K562 (cell line): ENCODE measurements at regions not wholly inside any gene's neighbourhood (a gene's known extent, or its start where the extent isn't known, plus 50 kb on each side); places are given as distances from the start of the nearest gene placed in this dataset.

Source experiments
- ATAC-seq: fragments of 200-7000 bp; cut with Tn5 transposase; 3 replicates; pipeline ENCODE4 v1.9.1; 2020; ENCODE audit warnings: moderate library complexity
- BruUV-seq: library from RNA; stranded (reverse); fragments of 400-500 nt; replicated peaks from 2 replicates; lab custom pipeline; 2021; lab: Mats Ljungman, UMichigan
- CTCF ChIA-PET: fragments of 300-600 bp; formaldehyde crosslinking; extraction: SDS; loops from one replicate; lab custom pipeline; 2021; ENCODE audit warnings: low intra/inter-chr PET ratio; lab: Yijun Ruan, JAX
- POLR2A ChIA-PET: fragments of 300-600, 350-650 bp; sonication (Branson Sonifier 250); formaldehyde crosslinking; extraction: SDS; loops from one replicate; lab custom pipeline; 2021; ENCODE audit warnings: antibody characterized with exemption, inconsistent platforms; lab: Yijun Ruan, JAX
- DNase-seq, 4 experiments: peaks; one replicate each; pipeline versions ENCODE4 v3.0.0 to v3.0.0-alpha.2; 2011 to 2018; ENCODE audit warnings: low spot score in 3 of 4, mixed read lengths in 3 of 4; ENCODE audit errors: extremely low read depth in 1 of 4
- FAIRE-seq: peaks from 2 replicates; lab custom pipeline; 2011; peaks lifted over from hg19 to GRCh38; lab: Jason Lieb, UNC
- H2AFZ ChIP-seq: 2 replicates; pipeline ENCODE4 v1.6.0; 2011; ENCODE audit warnings: low read depth, low read length, control low read depth, inconsistent platforms
- H3K27ac ChIP-seq: fragments of 200-600 bp; 3 replicates; pipeline ENCODE4 v1.8.0; 2011; ENCODE audit warnings: low read depth, mild to moderate bottlenecking, control low read depth, inconsistent platforms, low read length, moderate library complexity, mixed read lengths; ENCODE audit errors: extremely low read depth
- H3K27me3 ChIP-seq, 2 experiments: fragments of 300-600 bp in 1 of 2; 2 replicates in 1 of 2; 3 replicates in 1 of 2; pipeline versions ENCODE4 v1.6.0 to v1.8.0; 2011; ENCODE audit warnings: inconsistent platforms in 2 of 2, low read length in 2 of 2, mild to moderate bottlenecking in 1 of 2, mixed read lengths in 1 of 2, moderate library complexity in 1 of 2; ENCODE audit not compliant: control insufficient read depth in 2 of 2, insufficient read depth in 2 of 2
- H3K36me3 ChIP-seq: fragments of 300-600 bp; 3 replicates; pipeline ENCODE4 v1.8.0; 2011; ENCODE audit warnings: mild to moderate bottlenecking, low read length, inconsistent platforms; ENCODE audit not compliant: control insufficient read depth, insufficient read depth
- H3K4me1 ChIP-seq, 2 experiments: fragments of 200-600 bp in 1 of 2; replicated peaks in 1 of 2; 2 replicates in 1 of 2; 3 replicates in 1 of 2; pipeline versions ENCODE4 v1.5.1 to v1.8.0; 2011; ENCODE audit warnings: inconsistent platforms in 2 of 2, low read length in 2 of 2, mild to moderate bottlenecking in 1 of 2, mixed read lengths in 1 of 2, moderate library complexity in 1 of 2; ENCODE audit not compliant: control insufficient read depth in 2 of 2, insufficient read depth in 2 of 2
- H3K4me2 ChIP-seq: 2 replicates; pipeline ENCODE4 v1.6.1; 2011; ENCODE audit warnings: low read length, control low read depth, inconsistent platforms, mixed read lengths; ENCODE audit not compliant: insufficient read depth
- H3K4me3 ChIP-seq: fragments of 200-600 bp; sonication (generic), shearing (Covaris generic); 2 replicates; pipeline ENCODE4 v1.5.1; 2016; ENCODE audit warnings: control low read depth, inconsistent platforms
- H3K79me2 ChIP-seq: fragments of 200-600 bp; 3 replicates; pipeline ENCODE4 v1.8.0; 2011; ENCODE audit warnings: low read length, inconsistent platforms; ENCODE audit not compliant: control insufficient read depth, insufficient read depth
- H3K9ac ChIP-seq, 2 experiments: 2 replicates each; pipeline versions ENCODE4 v1.6.0 to v1.6.1; 2011; ENCODE audit warnings: low read depth in 2 of 2, low read length in 2 of 2, control low read depth in 1 of 2, inconsistent platforms in 1 of 2, mild to moderate bottlenecking in 1 of 2, mixed read lengths in 1 of 2; ENCODE audit not compliant: insufficient read depth in 1 of 2
- H3K9me1 ChIP-seq: one replicate; pipeline ENCODE4 v1.6.0; 2011; ENCODE audit warnings: inconsistent platforms, mild to moderate bottlenecking, low read length, moderate library complexity; ENCODE audit not compliant: control insufficient read depth, insufficient read depth
- H3K9me3 ChIP-seq: replicated peaks from 2 replicates; pipeline ENCODE4 v1.5.1; 2011; ENCODE audit warnings: low read depth, low read length, inconsistent platforms; ENCODE audit not compliant: control insufficient read depth, insufficient read depth
- H4K20me1 ChIP-seq: replicated peaks from 2 replicates; pipeline ENCODE4 v1.6.1; 2011; ENCODE audit warnings: low read length, inconsistent platforms, mixed read lengths; ENCODE audit not compliant: control insufficient read depth, insufficient read depth
- ASH1L ChIP-seq: fragments of 450-650 bp; IDR thresholded peaks from 2 replicates; pipeline ENCODE4 v1.6.1; 2018; ENCODE audit warnings: borderline replicate concordance, mild to moderate bottlenecking, low read depth; ENCODE audit not compliant: partially characterized antibody
- CCNT2 ChIP-seq: IDR thresholded peaks from 2 replicates; pipeline ENCODE4 v1.6.1; 2011; ENCODE audit warnings: borderline replicate concordance, low read depth, mild to moderate bottlenecking, moderate library complexity, mixed read lengths, low read length; ENCODE audit not compliant: insufficient read length; ENCODE audit errors: extremely low read depth
- DPF2 ChIP-seq: fragments of 450-650 bp; IDR thresholded peaks from 2 replicates; pipeline ENCODE4 v1.6.1; 2016
- E2F6 ChIP-seq, 2 experiments: IDR thresholded peaks; 2 replicates each; pipeline ENCODE4 v1.6.1; 2011; ENCODE audit warnings: borderline replicate concordance in 1 of 2, control low read depth in 1 of 2, low read depth in 1 of 2, low read length in 1 of 2, mild to moderate bottlenecking in 1 of 2, mixed read lengths in 1 of 2, moderate library complexity in 1 of 2; ENCODE audit not compliant: insufficient read depth in 1 of 2, insufficient read length in 1 of 2, poor library complexity in 1 of 2, severe bottlenecking in 1 of 2; ENCODE audit errors: extremely low read depth in 1 of 2
- JUND ChIP-seq, 2 experiments: IDR thresholded peaks; 2 replicates in 1 of 2; 3 replicates in 1 of 2; pipeline ENCODE4 v1.6.1; 2011; ENCODE audit warnings: borderline replicate concordance in 2 of 2, low read depth in 2 of 2, low read length in 2 of 2, improper control_type of control experiment in 1 of 2, missing biosample characterization in 1 of 2, missing genetic modification characterization in 1 of 2, missing genetic modification reagents in 1 of 2
- MECOM ChIP-seq: fragments of 250-450 bp; sonication (Bioruptor Pico); IDR thresholded peaks from 2 replicates; pipeline ENCODE4 v1.8.0; 2022; ENCODE audit warnings: inconsistent platforms
- MEF2D ChIP-seq: conservative IDR thresholded peaks from 2 replicates; pipeline ENCODE4 v1.6.1; 2016; ENCODE audit warnings: low read depth, missing genetic modification characterization, missing compliant biosample characterization
- NEUROD1 ChIP-seq: fragments of 150-350 bp; IDR thresholded peaks from 2 replicates; pipeline ENCODE4 v1.6.1; 2014; ENCODE audit warnings: borderline replicate concordance, low read length, low read depth; ENCODE audit not compliant: partially characterized antibody
- PTBP1 ChIP-seq: fragments of 200-400 bp; formaldehyde crosslinking; IDR thresholded peaks from 2 replicates; pipeline ENCODE4 v1.6.1; 2017; ENCODE audit warnings: low read depth, low read length
- RBM14 ChIP-seq: fragments of 200-400 bp; formaldehyde crosslinking; IDR thresholded peaks from 2 replicates; pipeline ENCODE4 v1.6.1; 2018; ENCODE audit warnings: low read depth, mild to moderate bottlenecking, low read length, moderate library complexity, borderline replicate concordance; ENCODE audit not compliant: insufficient read depth
- RFX1 ChIP-seq: fragments of 450-650 bp; IDR thresholded peaks from 2 replicates; pipeline ENCODE4 v1.6.1; 2016; ENCODE audit warnings: mild to moderate bottlenecking, moderate library complexity
- SRSF3 ChIP-seq: fragments of 200-400 bp; formaldehyde crosslinking; IDR thresholded peaks from 2 replicates; pipeline ENCODE4 v1.6.1; 2016; ENCODE audit warnings: mild to moderate bottlenecking, low read length, moderate library complexity; ENCODE audit not compliant: insufficient read depth
- U2AF1 ChIP-seq: fragments of 200-400 bp; formaldehyde crosslinking; optimal IDR thresholded peaks from 2 replicates; pipeline ENCODE3; 2017; ENCODE audit warnings: mild to moderate bottlenecking, low read depth, low read length, moderate library complexity
- ZNF398 ChIP-seq: fragments of 250-450 bp; sonication (Bioruptor Pico); IDR thresholded peaks from 2 replicates; pipeline ENCODE4 v1.8.0; 2021; ENCODE audit warnings: moderate library complexity, mild to moderate bottlenecking, inconsistent platforms
- WGBS: fragments of 100-300 bp; shearing (Covaris generic); methylation state at CpG from one replicate; pipeline ENCODE4 v1.1.6; 2016; ENCODE audit warnings: low coverage, mixed read lengths; ENCODE audit not compliant: insufficient coverage; ENCODE audit errors: missing lambda C conversion rate; 5-methylcytosine and 5-hydroxymethylcytosine counted together
- in situ Hi-C: fragments of 300-500 bp; cut with MboI; formaldehyde crosslinking; loops from 4 replicates; pipeline ENCODE4 v1.15.0; 2018; ENCODE audit warnings: inconsistent platforms, mixed read lengths
- intact Hi-C: fragments of 100-400 bp; cut with micrococcal nuclease; formaldehyde crosslinking; loops from 2 replicates; pipeline ENCODE4 v1.14.2; 2022

GRCh38 chr2:103464831-103465230 is 703.0 kb downstream of the TMEM182 start (continued):
- TF ChIP-seq ASH1L (no peak), JUND (IDR thresholded peaks at IDR 0.05; ENCODE audit: borderline replicate concordance, low read depth, low read length) (peak; percentile 38; the same call in 1 of the 2 replicates), JUND (tag; IDR thresholded peaks at IDR 0.05; ENCODE audit: borderline replicate concordance, low read depth, low read length) (no peak; the same call in 2 of the 3 replicates), PTBP1 (no peak), U2AF1 (no peak), ZNF398 (CRISPR knock-in tag) (no peak), E2F6 (IDR thresholded peaks at IDR 0.05; ENCODE audit: borderline replicate concordance in 1 of 2, extremely low read depth in 1 of 2, insufficient read depth in 1 of 2, insufficient read length in 1 of 2, low read depth in 1 of 2, low read length in 1 of 2, poor library complexity in 1 of 2, severe bottlenecking in 1 of 2) (peak in 1 of 2 experiments; percentile 15)

- intact Hi-C loops: no loop called here
- H3K27me3 ChIP-seq: no peaks in the 10 kb centered on the region
- TF ChIP-seq MEF2D (tag) (peak; percentile 83), RBM14 (no peak), ZNF398 (CRISPR knock-in tag) (peak; percentile 64; the same call in 1 of the 2 replicates), CCNT2 (no peak), DPF2 (no peak), SRSF3 (no peak), NEUROD1 (no peak), MECOM (peak; percentile 89), RFX1 (no peak)
Observed at GRCh38 chr2:103469800-103470199, 708.0 kb downstream of the TMEM182 start.

More at GRCh38 chr2:103469800-103470199, 708.0 kb downstream of the TMEM182 start:
- DNase-seq (no peak), FAIRE-seq (no peak), ATAC-seq (no peak)
- H4K20me1 ChIP-seq: no peaks in the 10 kb centered on the region
- H3K4me3 ChIP-seq: no peak overlapping the region
- H3K27ac ChIP-seq: peak overlapping the region; percentile 33; the same call in 1 of the 3 replicates
- BruUV-seq: no TSS peak
- ChIA-PET CTCF (no interaction called here), POLR2A (no interaction called here)
- H3K9me1 ChIP-seq: no peaks in the 10 kb centered on the region
- H3K36me3 ChIP-seq: no peaks in the 10 kb centered on the region
- H3K4me2 ChIP-seq: no peak overlapping the region
- H2AFZ ChIP-seq: no peak overlapping the region
- H3K79me2 ChIP-seq: no peaks in the 10 kb centered on the region
- no peaks in the 10 kb centered on the region; a peak in 1 of 5 replicates for H3K4me1 ChIP-seq
- in situ Hi-C loops: no loop called here
- no peaks in the 10 kb centered on the region for H3K9me3 ChIP-seq
- H3K9ac ChIP-seq: no peak overlapping the region
- WGBS: 33% methylated on average over 1 of the region's 1 CpG
